OCI-LY7 (cell line): ENCODE measurements at regions not wholly inside any gene's neighbourhood (a gene's known extent, or its start where the extent isn't known, plus 50 kb on each side); places are given as distances from the start of the nearest gene placed in this dataset.

Experiments
- BruUV-seq: library from RNA; stranded (reverse); fragments of 400-500 nt; replicated peaks from 2 replicates; lab custom pipeline; 2021; lab: Mats Ljungman, UMichigan
- CTCF ChIA-PET: fragments of 300-600 bp; sonication (Branson Sonifier 250); formaldehyde crosslinking; loops from one replicate; lab custom pipeline; 2022; ENCODE audit warnings: antibody characterized with exemption; ENCODE audit not compliant: unreplicated experiment; lab: Charles Lee
- POLR2A ChIA-PET: fragments of 300-600 bp; sonication (Branson Sonifier 250); formaldehyde crosslinking; loops from one replicate; lab custom pipeline; 2022; ENCODE audit warnings: antibody characterized with exemption; lab: Charles Lee
- DNase-seq: peaks from one replicate; pipeline ENCODE4 v3.0.0-alpha.2; 2015; ENCODE audit warnings: low spot score
- H2AFZ ChIP-seq: fragments of 200-600 bp; sonication (generic), shearing (Covaris generic); 2 replicates; pipeline ENCODE4 v1.6.1; 2014; ENCODE audit warnings: mild to moderate bottlenecking, antibody characterized with exemption, low read length, moderate library complexity
- H3K27ac ChIP-seq: fragments of 200-600 bp; sonication (generic); 2 replicates; pipeline ENCODE4 v1.5.1; 2014; ENCODE audit warnings: mixed run types, low read depth, mild to moderate bottlenecking, moderate library complexity, low read length, inconsistent platforms; ENCODE audit not compliant: poor library complexity, severe bottlenecking
- H3K36me3 ChIP-seq: fragments of 200-600 bp; sonication (generic); 2 replicates; pipeline ENCODE4 v1.6.1; 2014; ENCODE audit warnings: mild to moderate bottlenecking, antibody characterized with exemption, low read length, moderate library complexity, mixed read lengths; ENCODE audit not compliant: insufficient read depth
- H3K4me1 ChIP-seq: fragments of 200-600 bp; sonication (generic); 2 replicates; pipeline ENCODE4 v1.5.1; 2014; ENCODE audit warnings: mild to moderate bottlenecking, low read length; ENCODE audit not compliant: insufficient read depth, poor library complexity, severe bottlenecking
- H3K4me2 ChIP-seq: fragments of 200-600 bp; sonication (generic); 2 replicates; pipeline ENCODE4 v1.6.1; 2014; ENCODE audit warnings: mild to moderate bottlenecking, low read length
- H3K4me3 ChIP-seq: fragments of 200-600 bp; sonication (generic); 2 replicates; pipeline ENCODE4 v1.5.1; 2014; ENCODE audit warnings: mild to moderate bottlenecking, low read depth, low read length; ENCODE audit not compliant: poor library complexity, severe bottlenecking
- H3K79me2 ChIP-seq: fragments of 200-600 bp; sonication (generic); 2 replicates; pipeline ENCODE4 v1.6.1; 2016; ENCODE audit warnings: low read depth, mild to moderate bottlenecking, low read length, moderate library complexity, mixed read lengths; ENCODE audit not compliant: insufficient read depth
- H3K9me2 ChIP-seq: fragments of 200-600 bp; sonication (generic); 2 replicates; pipeline ENCODE4 v1.6.1; 2016; ENCODE audit warnings: mild to moderate bottlenecking, low read length, mixed read lengths; ENCODE audit not compliant: insufficient read depth
- H3K9me3 ChIP-seq: fragments of 200-600 bp; sonication (generic); 2 replicates; pipeline ENCODE4 v1.6.1; 2014; ENCODE audit warnings: mild to moderate bottlenecking, mixed run types, low read length, mixed read lengths
- H4K20me1 ChIP-seq: fragments of 200-600 bp; sonication (generic); 2 replicates; pipeline ENCODE4 v1.6.1; 2014; ENCODE audit warnings: mild to moderate bottlenecking, antibody characterized with exemption, low read length, moderate library complexity, mixed read lengths; ENCODE audit not compliant: insufficient read depth
- CTCF ChIP-seq: fragments of 200-600 bp; sonication (generic); conservative IDR thresholded peaks from 2 replicates; pipeline ENCODE4 v1.5.1; 2014; ENCODE audit warnings: mild to moderate bottlenecking, antibody characterized with exemption, low read length, moderate library complexity, mixed read lengths
- EZH2phosphoT487 ChIP-seq: fragments of 200-600 bp; sonication (generic); IDR thresholded peaks from 2 replicates; pipeline ENCODE4 v1.6.1; 2018; ENCODE audit warnings: low read depth, borderline replicate concordance, mild to moderate bottlenecking, mixed run types, antibody characterized with exemption, low read length, moderate library complexity, mixed read lengths
- intact Hi-C: fragments of 100-400 bp; cut with micrococcal nuclease; formaldehyde crosslinking; loops from one replicate; pipeline ENCODE4 v1.10.0; 2022; ENCODE audit not compliant: unreplicated experiment

DNA sequence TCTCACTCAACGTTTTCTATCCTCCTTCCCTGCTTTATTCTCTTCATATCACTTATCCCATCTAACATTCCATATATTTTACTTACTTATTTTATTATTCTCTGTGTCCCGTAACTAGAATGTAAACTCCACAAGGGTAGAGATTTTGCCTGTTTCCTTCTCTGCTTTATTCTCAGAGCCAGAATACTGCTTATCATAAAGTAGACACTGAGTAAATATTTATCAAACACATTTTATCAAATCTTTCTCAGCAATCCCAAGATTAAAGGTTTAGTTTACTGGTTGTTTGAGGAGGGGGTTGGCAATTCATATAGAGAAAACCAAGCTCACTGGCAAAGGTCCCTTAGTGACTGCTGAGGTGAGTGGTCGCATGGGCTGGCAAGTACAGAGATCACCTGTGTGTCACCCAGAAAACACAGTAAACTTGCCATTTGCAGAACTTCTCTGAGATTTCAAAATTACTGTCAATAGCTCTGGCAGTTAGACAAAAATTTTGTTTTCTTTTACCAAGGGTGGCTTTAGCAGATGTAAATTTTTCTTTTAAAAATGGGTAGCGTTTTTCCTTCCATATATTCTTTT lies 662.4 kb downstream of the UTRN start:
- Histone ChIP-seq H3K4me3 (no peak overlapping the region), H4K20me1 (no peaks in the 10 kb centered on the region), H3K79me2 (no peaks in the 10 kb centered on the region), H3K9me2 (no peaks in the 10 kb centered on the region), H3K4me1 (no peaks in the 10 kb centered on the region), H3K4me2 (no peak overlapping the region), H2AFZ (no peak overlapping the region), H3K27ac (no peak overlapping the region), H3K9me3 (no peaks in the 10 kb centered on the region), H3K36me3 (no peaks in the 10 kb centered on the region)
- intact Hi-C loops = no loop called here
- ChIA-PET POLR2A (no interaction called here), CTCF (no interaction called here)
- TF ChIP-seq EZH2phosphoT487 (no peak), CTCF (no peak)
- no peak for DNase-seq
- no TSS peak for BruUV-seq

DNA sequence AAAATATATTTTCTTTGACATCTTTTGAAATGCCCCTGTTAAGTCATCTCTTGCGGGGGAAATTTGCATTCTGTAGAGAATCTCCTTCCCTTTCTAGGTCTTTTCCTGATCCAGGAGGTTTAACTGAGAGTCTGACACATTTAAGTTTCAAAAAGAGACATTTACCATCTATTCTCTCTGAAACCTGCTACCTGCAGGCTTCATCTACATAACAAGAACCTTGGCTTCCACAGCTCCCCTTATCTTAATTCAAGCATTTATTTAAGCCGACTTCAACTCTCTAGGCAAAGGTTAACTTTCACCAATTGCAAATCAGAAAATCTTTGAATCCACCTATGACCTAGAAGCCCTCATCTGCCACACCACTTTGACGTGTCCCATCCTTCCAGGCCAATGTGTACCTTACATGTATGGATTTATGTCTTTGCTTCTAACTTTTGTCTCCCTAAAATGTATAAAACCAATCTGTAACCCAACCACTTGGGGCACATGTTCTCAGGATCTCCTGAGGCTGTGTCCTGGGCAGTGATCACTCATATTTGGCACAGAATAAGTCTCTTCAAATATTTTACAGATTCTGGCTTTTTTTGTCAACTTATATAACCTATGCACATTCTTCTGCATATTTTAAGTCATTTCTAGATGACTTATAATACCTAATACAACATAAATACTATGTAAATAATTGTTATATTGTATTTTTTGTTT lies 666.7 kb downstream of the UTRN start:
- Histone ChIP-seq H4K20me1 (no peaks in the 10 kb centered on the region), H3K4me2 (no peak overlapping the region), H3K9me3 (no peaks in the 10 kb centered on the region), H3K9me2 (no peaks in the 10 kb centered on the region), H2AFZ (no peak overlapping the region), H3K27ac (no peak overlapping the region), H3K36me3 (no peaks in the 10 kb centered on the region), H3K4me3 (no peak overlapping the region), H3K79me2 (no peaks in the 10 kb centered on the region), H3K4me1 (no peaks in the 10 kb centered on the region)
- CTCF ChIA-PET = no interaction called here
- POLR2A ChIA-PET = no interaction called here
- no TSS peak for BruUV-seq
- intact Hi-C loops = no loop called here
- TF ChIP-seq EZH2phosphoT487 (no peak), CTCF (no peak)
- DNase-seq = no peak
